CD4-positive, CD25-positive, alpha-beta regulatory T cell (primary cell): ENCODE measurements at regions not wholly inside any gene's neighbourhood (a gene's known extent, or its start where the extent isn't known, plus 50 kb on each side); places are given as distances from the start of the nearest gene placed in this dataset.

Experiments used
- ATAC-seq, 2 donors: fragments of 150-1000 bp; cut with Tn5 transposase; one replicate each; pipeline ENCODE4 v1.10.0; 2021; ENCODE audit warnings: low read depth in 2 of 2, moderate number of reproducible peaks in 2 of 2, moderate library complexity in 1 of 2
- DNase-seq, 3 donors: peaks; one replicate each; pipeline versions ENCODE4 v3.0.0 to v3.0.0-alpha.2; 2012 to 2022; ENCODE audit warnings: mixed read lengths in 1 of 3
- H3K27ac ChIP-seq: one replicate; pipeline ENCODE4 v1.7.0; 2013; ENCODE audit warnings: mild to moderate bottlenecking, low read length; ENCODE audit not compliant: insufficient read depth, poor library complexity, severe bottlenecking
- H3K27me3 ChIP-seq: one replicate; pipeline ENCODE4 v1.7.0; 2013; ENCODE audit warnings: low read length; ENCODE audit not compliant: control insufficient read depth, insufficient read depth
- H3K36me3 ChIP-seq: one replicate; pipeline ENCODE4 v1.7.0; 2013; ENCODE audit warnings: mild to moderate bottlenecking, low read length, moderate library complexity; ENCODE audit not compliant: control insufficient read depth, insufficient read depth
- H3K4me1 ChIP-seq: 2 replicates; pipeline ENCODE4 v1.7.0; 2013; ENCODE audit warnings: mild to moderate bottlenecking, low read length; ENCODE audit not compliant: insufficient read depth, control insufficient read depth, poor library complexity, severe bottlenecking
- H3K4me3 ChIP-seq: one replicate; pipeline ENCODE4 v1.7.0; 2013; ENCODE audit warnings: low read depth, mild to moderate bottlenecking, low read length, moderate library complexity
- H3K9me3 ChIP-seq, 2 experiments: 1 replicate in 1 of 2; 2 replicates in 1 of 2; pipeline ENCODE4 v1.7.0; 2013; ENCODE audit warnings: low read length in 2 of 2, mild to moderate bottlenecking in 1 of 2, moderate library complexity in 1 of 2; ENCODE audit not compliant: control insufficient read depth in 2 of 2
- H3K27ac Mint-ChIP-seq, 3 donors: one replicate each; pipeline ENCODE4 v1.8.0; 2020 to 2022; ENCODE audit warnings: mild to moderate bottlenecking in 3 of 3, mixed read lengths in 3 of 3, moderate library complexity in 2 of 3
- H3K27me3 Mint-ChIP-seq: one replicate; pipeline ENCODE4 v1.8.0; 2022; ENCODE audit warnings: mild to moderate bottlenecking, mixed read lengths
- H3K36me3 Mint-ChIP-seq: one replicate; pipeline ENCODE4 v1.8.0; 2020; ENCODE audit warnings: mixed read lengths
- H3K4me1 Mint-ChIP-seq, 4 donors: one replicate each; pipeline ENCODE4 v1.8.0; 2020 to 2022; ENCODE audit warnings: mixed read lengths in 4 of 4, mild to moderate bottlenecking in 1 of 4
- H3K4me3 Mint-ChIP-seq, 4 donors: one replicate each; pipeline ENCODE4 v1.8.0; 2020 to 2022; ENCODE audit warnings: mild to moderate bottlenecking in 4 of 4, mixed read lengths in 4 of 4, moderate library complexity in 3 of 4
- H3K9me3 Mint-ChIP-seq, 7 donors: one replicate each; pipeline ENCODE4 v1.8.0; 2020 to 2022; ENCODE audit warnings: mixed read lengths in 7 of 7, mild to moderate bottlenecking in 3 of 7, moderate library complexity in 2 of 7

GRCh38 chr3:110413266-110413665 lies 658.4 kb upstream of the NECTIN3 start:
- H3K27ac ChIP-seq, result no peak overlapping the region
- Mint-ChIP-seq H3K27me3 (no peaks in the 10 kb centered on the region), H3K4me1 (no peaks in the 10 kb centered on the region), H3K4me3 (no peak overlapping the region), H3K9me3 (no peaks in the 10 kb centered on the region), H3K36me3 (no peaks in the 10 kb centered on the region), H3K27ac (no peak overlapping the region)
- H3K4me1 ChIP-seq, result no peaks in the 10 kb centered on the region
- DNase-seq (no peak), ATAC-seq (no peak)
- no peaks in the 10 kb centered on the region for H3K27me3 ChIP-seq
- H3K36me3 ChIP-seq, result no peaks in the 10 kb centered on the region
- no peaks in the 10 kb centered on the region for H3K9me3 ChIP-seq
- H3K4me3 ChIP-seq, result no peak overlapping the region

DNA sequence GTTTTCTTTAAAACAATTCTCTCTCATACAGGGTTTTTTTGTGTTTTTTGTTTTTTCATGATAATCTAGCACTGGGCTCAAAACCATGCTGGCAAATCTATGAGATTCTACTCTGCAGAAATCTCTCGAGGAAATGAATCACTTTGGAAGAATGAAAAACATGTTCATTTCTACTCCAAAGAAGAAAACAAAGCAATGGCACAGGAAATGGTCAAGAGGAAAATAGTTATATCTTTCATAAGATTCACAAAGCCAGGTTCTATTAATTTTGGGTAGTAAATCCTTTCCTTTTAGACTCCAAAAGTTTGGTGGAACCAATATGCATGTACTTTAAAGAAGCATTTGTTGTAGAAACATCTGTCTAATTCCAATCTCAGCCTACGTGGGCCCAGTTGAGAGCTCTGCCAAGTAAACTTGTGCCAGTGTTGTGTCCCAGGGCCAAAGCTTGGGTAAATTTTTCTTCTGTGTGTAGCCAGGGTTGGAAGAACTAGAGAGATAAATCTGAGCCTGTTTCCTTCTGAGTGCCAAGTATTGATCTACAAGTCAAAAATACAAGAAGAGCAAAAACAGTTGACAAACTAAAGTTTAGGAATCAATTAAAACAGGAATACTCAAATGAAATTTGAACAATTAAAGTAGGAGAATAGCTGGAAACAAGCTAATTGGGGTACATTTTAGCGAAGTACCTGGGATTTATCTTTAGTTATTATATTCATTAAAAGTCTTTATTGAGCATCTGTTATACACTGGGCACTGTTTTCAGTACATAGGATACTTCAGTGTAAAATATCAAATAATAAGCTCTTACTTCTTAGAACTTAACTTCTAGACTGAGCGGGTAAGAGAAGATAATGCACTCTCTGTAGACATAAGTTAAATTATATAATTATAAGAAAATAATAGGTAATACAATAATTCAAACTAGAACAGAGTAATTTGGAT lies 657.5 kb upstream of the NECTIN3 start:
- ATAC-seq (no peak), DNase-seq (no peak)
- no peaks in the 10 kb centered on the region for H3K36me3 ChIP-seq
- H3K9me3 Mint-ChIP-seq, result peaks cover 0 to under 1% (median 0%) of the 10 kb centered on the region in 7 donors
- H3K27ac Mint-ChIP-seq, result no peak overlapping the region
- no peaks in the 10 kb centered on the region for H3K27me3 ChIP-seq
- H3K27me3 Mint-ChIP-seq, result no peaks in the 10 kb centered on the region
- no peaks in the 10 kb centered on the region for H3K36me3 Mint-ChIP-seq
- no peak overlapping the region for H3K4me3 Mint-ChIP-seq
- H3K27ac ChIP-seq, result no peak overlapping the region
- H3K4me1 ChIP-seq, result no peaks in the 10 kb centered on the region
- H3K4me3 ChIP-seq, result no peak overlapping the region
- no peaks in the 10 kb centered on the region for H3K4me1 Mint-ChIP-seq
- H3K9me3 ChIP-seq, result no peaks in the 10 kb centered on the region

- Mint-ChIP-seq H3K27me3 (no peaks in the 10 kb centered on the region), H3K4me1 (no peaks in the 10 kb centered on the region), H3K9me3 (peaks cover 0 to 3% (median 0%) of the 10 kb centered on the region in 7 donors), H3K27ac (no peak overlapping the region), H3K4me3 (no peak overlapping the region), H3K36me3 (no peaks in the 10 kb centered on the region)
- no peak for DNase-seq
- ATAC-seq, result no peak
- Histone ChIP-seq H3K27me3 (no peaks in the 10 kb centered on the region), H3K4me3 (no peak overlapping the region), H3K36me3 (no peaks in the 10 kb centered on the region), H3K9me3 (no peaks in the 10 kb centered on the region), H3K27ac (no peak overlapping the region), H3K4me1 (no peaks in the 10 kb centered on the region)
Measured at GRCh38 chr3:110414855-110415254, 656.8 kb upstream of the NECTIN3 start.

- Histone ChIP-seq H3K36me3 (no peaks in the 10 kb centered on the region), H3K4me1 (no peaks in the 10 kb centered on the region), H3K27me3 (no peaks in the 10 kb centered on the region), H3K9me3 (no peaks in the 10 kb centered on the region), H3K4me3 (no peak overlapping the region), H3K27ac (no peak overlapping the region)
- Mint-ChIP-seq H3K27ac (no peak overlapping the region), H3K4me1 (no peaks in the 10 kb centered on the region), H3K4me3 (no peak overlapping the region), H3K9me3 (peaks cover 0 to 4% (median 0%) of the 10 kb centered on the region in 7 donors), H3K27me3 (no peaks in the 10 kb centered on the region), H3K36me3 (no peaks in the 10 kb centered on the region)
- ATAC-seq, result no peak
- no peak for DNase-seq
Measured at GRCh38 chr3:110419096-110419495, 652.5 kb upstream of the NECTIN3 start.

- Mint-ChIP-seq H3K27me3 (no peaks in the 10 kb centered on the region), H3K4me3 (no peak overlapping the region), H3K36me3 (no peaks in the 10 kb centered on the region), H3K4me1 (no peaks in the 10 kb centered on the region), H3K27ac (no peak overlapping the region), H3K9me3 (peaks cover 0 to 4% (median 0%) of the 10 kb centered on the region in 7 donors)
- no peak overlapping the region for H3K27ac ChIP-seq
- no peak for DNase-seq
- no peaks in the 10 kb centered on the region for H3K4me1 ChIP-seq
- ATAC-seq, result no peak
- no peaks in the 10 kb centered on the region for H3K27me3 ChIP-seq
- no peak overlapping the region for H3K4me3 ChIP-seq
- H3K9me3 ChIP-seq, result no peaks in the 10 kb centered on the region
- H3K36me3 ChIP-seq, result no peaks in the 10 kb centered on the region
Measured at GRCh38 chr3:110419601-110420000, 652.0 kb upstream of the NECTIN3 start.

DNA sequence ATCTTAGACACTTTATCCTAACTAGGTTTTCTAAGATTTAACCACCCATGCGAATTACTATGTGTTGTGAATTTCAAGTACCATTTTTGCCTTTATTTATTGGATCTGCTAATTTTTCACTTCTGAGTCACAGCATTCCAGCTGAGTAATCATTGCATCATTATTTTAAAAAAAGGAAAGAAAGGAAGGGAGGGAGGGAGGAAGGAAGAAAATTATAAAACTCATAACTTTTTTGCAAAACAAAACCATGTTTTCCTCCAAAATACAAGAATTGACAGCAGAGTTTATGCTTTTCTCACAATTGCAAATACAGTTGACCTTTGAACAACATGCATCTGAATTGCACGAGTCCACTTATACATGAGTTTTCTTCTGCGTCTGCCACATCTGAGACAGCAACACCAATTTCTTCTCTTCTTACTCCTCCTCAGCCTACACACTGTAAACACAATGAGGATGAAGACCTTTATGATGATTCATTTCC lies 651.4 kb upstream of the NECTIN3 start:
- DNase-seq, result no peak
- no peaks in the 10 kb centered on the region for H3K36me3 ChIP-seq
- H3K9me3 ChIP-seq, result no peaks in the 10 kb centered on the region
- H3K27me3 Mint-ChIP-seq, result no peaks in the 10 kb centered on the region
- H3K27me3 ChIP-seq, result no peaks in the 10 kb centered on the region
- no peaks in the 10 kb centered on the region for H3K4me1 Mint-ChIP-seq
- no peak for ATAC-seq
- no peak overlapping the region for H3K27ac Mint-ChIP-seq
- H3K4me1 ChIP-seq, result no peaks in the 10 kb centered on the region
- peaks cover 0 to 4% (median 0%) of the 10 kb centered on the region in 7 donors for H3K9me3 Mint-ChIP-seq
- no peak overlapping the region for H3K4me3 Mint-ChIP-seq
- no peak overlapping the region for H3K27ac ChIP-seq
- H3K36me3 Mint-ChIP-seq, result no peaks in the 10 kb centered on the region
- no peak overlapping the region for H3K4me3 ChIP-seq

GRCh38 chr3:110423276-110423675 lies 648.3 kb upstream of the NECTIN3 start:
- H3K27ac ChIP-seq, result no peak overlapping the region
- no peaks in the 10 kb centered on the region for H3K27me3 ChIP-seq
- no peaks in the 10 kb centered on the region for H3K36me3 ChIP-seq
- no peaks in the 10 kb centered on the region for H3K36me3 Mint-ChIP-seq
- ATAC-seq (no peak), DNase-seq (no peak)
- no peak overlapping the region for H3K4me3 ChIP-seq
- H3K27me3 Mint-ChIP-seq, result no peaks in the 10 kb centered on the region
- H3K9me3 Mint-ChIP-seq, result peaks cover 0 to 4% (median 0%) of the 10 kb centered on the region in 7 donors
- H3K27ac Mint-ChIP-seq, result peak overlapping the region in 1 of 3 donors; percentile 11
- H3K4me1 ChIP-seq, result no peaks in the 10 kb centered on the region
- H3K4me3 Mint-ChIP-seq, result no peak overlapping the region
- H3K9me3 ChIP-seq, result no peaks in the 10 kb centered on the region
- no peaks in the 10 kb centered on the region for H3K4me1 Mint-ChIP-seq

GRCh38 chr3:110430146-110430545 lies 641.5 kb upstream of the NECTIN3 start:
- Histone ChIP-seq H3K4me3 (no peak overlapping the region), H3K27ac (no peak overlapping the region), H3K4me1 (no peaks in the 10 kb centered on the region), H3K9me3 (no peaks in the 10 kb centered on the region), H3K27me3 (no peaks in the 10 kb centered on the region), H3K36me3 (no peaks in the 10 kb centered on the region)
- Mint-ChIP-seq H3K4me1 (no peaks in the 10 kb centered on the region), H3K4me3 (no peak overlapping the region), H3K36me3 (no peaks in the 10 kb centered on the region), H3K27ac (no peak overlapping the region), H3K9me3 (peaks cover 0 to 2% (median 0%) of the 10 kb centered on the region in 7 donors), H3K27me3 (peaks cover 4% of the 10 kb centered on the region)
- ATAC-seq, result no peak
- DNase-seq, result no peak
